ENCODE measurements at regions not wholly inside any gene's neighbourhood (a gene's known extent, or its start where the extent isn't known, plus 50 kb on each side); places are given as distances from the start of the nearest gene placed in this dataset.

DNA sequence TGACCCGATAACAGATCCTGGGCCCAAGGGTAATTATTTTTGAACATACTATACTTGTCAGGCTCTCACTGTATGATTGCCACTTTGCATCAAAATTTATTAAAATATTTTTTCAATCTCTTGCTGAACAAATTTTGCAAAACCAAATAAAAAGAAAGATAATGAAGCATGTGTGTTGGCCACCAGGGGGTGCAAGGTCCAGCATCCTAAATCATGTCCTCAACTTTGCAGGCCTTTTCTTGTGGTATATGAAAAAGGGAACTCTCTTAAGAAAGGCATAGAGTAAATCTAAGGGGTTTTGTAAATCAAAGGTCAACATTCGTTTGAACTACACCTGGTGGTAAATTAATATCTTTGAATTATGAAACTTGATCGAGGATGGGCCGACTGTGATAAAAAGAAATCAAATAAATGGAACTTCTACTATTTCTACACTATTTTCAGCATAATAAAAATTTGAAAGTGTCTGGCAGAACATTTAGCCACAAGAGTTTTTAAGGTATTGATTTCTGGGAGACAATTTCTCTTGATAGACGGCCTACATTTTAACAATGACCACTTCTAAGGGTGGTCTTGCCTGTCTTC is 676.5 kb downstream of the DMRTA1 start:
- peak in 2 of 3 donors; percentile 9 to 43 for DNase-seq (ENCODE audit: low read depth in 2 of 3, low spot score in 2 of 3)

DNA sequence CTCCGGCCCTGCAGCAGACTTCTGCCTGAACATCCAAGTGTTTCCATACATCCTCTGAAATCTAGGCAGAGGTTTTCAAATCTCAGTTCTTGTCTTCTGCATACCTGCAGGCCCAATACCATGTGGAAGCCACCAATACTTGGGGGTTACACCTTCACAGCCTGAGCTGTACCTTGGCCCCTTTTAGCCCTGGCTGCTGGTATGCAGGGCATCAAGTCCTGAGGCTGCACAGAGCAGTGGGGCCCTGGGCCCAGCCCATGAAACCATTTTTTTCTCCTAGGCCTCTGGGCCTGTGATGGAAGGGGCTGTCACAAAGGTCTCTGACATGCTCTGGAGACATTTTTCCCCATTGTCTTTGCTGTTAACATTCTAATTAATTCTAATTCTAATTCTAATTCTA is 680.6 kb downstream of the ELAVL2 start:
- no peak for DNase-seq (ENCODE audit: low read depth in 2 of 3, low spot score in 2 of 3)

DNA sequence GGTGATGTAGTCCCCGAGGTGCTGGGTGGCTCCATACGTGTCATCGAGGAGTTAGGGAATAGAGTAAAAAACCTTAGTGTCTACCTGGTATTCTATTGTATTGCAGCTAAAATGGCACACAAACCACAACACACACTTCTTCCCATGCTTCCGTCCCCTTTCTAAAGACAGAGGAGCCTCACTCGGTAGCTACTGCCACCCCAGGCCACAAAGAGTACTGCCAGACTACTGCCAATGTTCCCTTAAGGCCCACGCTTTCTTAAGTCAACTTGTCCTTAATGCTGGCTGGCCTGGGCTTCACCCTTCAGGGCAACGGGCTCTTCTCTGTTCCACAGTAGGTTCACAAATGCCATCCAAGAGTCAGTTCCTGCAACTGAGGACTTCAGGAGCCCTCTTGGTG is 673.0 kb downstream of the ELAVL2 start:
- no peak for DNase-seq (ENCODE audit: low read depth in 2 of 3, low spot score in 2 of 3)

DNA sequence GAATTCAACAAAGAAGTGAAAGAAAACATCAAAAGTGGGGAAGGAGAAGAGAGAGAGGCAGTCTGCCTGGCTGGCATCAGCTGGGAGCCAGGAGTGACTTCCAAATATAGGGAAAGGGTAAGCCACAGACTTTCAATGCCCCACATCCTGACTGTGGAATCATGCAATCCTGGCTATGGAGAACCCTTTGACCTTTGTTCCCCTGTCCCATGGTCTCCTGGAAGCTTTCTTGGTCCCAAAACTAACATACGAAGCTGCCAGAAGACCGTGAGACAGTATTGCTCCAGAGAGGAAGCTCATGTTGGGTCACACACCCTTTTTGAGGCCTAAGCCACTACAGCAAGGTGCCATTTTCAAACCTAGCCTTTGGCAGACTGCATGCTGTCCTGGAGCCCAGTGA is 665.5 kb downstream of the ELAVL2 start:
- DNase-seq (ENCODE audit: low read depth in 2 of 3, low spot score in 2 of 3) = no peak

DNA sequence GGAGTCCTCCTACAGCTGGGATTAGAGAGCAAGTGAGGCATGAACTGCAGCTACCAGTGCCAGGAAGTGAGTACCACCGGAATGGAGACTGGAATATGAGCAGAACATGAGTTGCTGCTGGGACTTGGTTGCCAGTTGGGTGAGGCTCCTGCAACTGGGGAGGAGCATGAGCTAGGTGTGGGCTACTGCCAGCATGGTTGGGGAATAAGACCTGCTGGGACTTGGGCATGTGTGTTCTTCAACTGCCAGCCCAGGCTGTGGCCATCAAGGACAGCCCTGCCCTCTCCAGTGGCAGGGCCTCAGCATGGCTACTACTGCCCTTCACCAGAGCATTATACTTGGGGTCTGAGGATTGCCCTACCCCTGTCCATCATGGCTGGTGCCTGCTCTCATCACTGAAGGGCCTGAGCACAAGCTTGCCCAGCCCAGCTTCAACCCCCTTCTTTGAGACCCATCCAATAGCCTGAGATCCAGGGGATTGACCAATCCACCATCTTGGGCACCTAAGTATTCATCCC is 665.0 kb downstream of the ELAVL2 start:
- no peak for DNase-seq (ENCODE audit: low read depth in 2 of 3, low spot score in 2 of 3)

DNA sequence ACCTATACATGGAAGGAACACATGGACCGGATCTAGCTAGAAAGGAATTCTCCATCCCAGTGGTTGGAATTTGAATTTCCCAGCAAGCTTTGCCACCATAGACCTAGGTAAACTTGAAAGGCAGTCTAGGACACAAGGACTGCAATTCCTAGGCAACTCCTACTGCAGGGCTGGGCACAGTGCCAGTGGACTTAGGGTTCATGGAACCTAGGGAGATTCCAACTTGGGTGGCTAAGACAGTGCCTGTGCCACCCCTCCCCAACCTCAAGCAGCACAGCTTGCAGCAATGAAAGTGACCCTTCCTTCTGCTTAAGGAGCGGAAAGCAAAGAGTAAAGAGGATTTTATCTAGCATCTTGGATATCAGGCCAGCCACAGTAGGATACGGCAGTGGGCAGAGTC is 663.3 kb downstream of the ELAVL2 start:
- DNase-seq (ENCODE audit: low read depth in 2 of 3, low spot score in 2 of 3) = no peak

DNA sequence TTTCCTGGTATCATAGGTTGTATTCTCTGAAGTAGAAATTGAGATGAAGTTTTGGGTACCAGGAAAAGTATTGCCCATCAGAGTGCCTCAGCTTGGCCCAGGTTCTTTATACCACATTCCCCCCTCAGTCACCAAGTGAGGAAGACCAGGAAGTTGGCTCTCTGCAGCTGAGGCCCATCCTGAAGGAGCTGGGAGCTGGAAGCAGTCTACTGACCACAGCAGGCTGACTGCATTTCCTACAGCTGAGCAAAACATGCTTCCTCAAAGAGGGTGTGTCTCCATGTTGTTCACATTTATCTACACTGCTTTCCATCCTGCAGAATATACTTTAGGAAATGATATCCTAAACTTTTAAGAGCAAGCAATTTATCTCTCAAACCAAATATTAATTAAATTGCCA is 654.6 kb downstream of the ELAVL2 start:
- no peak for DNase-seq (ENCODE audit: low read depth in 2 of 3, low spot score in 2 of 3)

DNA sequence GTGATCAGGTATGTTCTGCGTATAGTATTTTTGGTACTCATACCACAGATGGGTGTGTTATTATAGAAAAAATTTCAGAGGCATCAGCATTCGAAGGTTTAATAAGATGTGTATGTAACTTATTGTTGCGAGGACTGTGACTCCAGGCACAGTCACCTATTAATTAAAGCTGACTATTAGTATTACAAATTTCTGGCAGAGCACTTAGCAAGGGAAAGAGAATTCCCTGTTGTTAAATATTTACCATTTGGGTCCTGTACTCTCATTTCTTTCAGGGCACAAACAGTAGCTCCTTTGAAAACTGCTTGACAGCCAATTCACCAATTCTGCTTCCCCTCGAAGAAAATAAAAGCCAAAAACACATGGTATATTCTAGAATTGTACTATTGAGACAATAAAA is 653.8 kb downstream of the ELAVL2 start:
- DNase-seq (ENCODE audit: low read depth in 2 of 3, low spot score in 2 of 3) = no peak

DNA sequence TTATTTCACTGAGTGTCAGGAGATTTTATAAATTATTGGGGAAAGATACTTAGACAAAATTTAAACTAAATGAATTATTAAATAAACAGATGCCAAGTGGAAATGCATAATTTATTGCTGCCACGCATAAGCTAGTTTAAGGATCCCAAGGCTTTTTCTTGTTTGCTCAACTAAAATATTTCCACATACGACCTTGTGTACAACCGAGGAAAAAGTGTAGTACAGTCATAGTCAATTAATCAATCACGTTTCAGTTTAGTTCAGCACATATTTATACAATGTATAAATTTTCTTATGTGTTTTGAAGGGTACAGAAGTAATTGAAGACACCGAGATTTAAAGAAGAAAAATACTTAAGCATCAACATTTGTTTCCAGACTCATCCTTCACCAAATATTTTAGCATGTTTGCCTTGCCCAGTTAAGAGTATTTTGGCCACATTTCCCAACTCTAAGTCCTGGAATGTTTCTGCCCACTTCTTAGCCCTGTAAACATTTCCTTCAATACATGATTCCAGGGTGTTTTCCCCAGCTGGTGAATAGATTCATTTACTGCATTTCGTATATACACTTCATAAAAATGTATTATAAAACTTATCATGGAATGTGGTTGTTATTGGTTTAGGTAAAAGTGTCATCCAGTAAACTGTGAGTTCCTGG is 652.9 kb downstream of the ELAVL2 start:
- no peak for DNase-seq (ENCODE audit: low read depth in 2 of 3, low spot score in 2 of 3)

DNA sequence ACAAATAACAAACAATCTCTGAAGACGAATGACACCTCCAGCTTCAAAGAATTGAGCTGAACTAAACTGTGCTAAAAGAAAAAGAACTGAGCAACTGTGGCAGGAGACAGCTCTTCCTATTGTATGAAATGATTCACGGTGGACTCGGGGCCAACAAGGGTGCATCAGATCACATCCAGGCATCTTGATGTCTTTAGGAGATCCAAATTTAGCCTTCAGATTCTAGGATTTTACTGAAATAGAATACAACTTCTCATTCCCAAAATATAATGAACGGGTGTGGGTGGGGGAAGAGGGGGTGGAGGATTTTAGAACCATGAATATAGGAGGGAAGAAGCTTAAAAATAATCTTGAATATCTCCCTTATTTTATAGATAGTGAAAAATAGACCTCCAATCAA is 631.8 kb downstream of the ELAVL2 start:
- no peak for DNase-seq (ENCODE audit: low read depth in 2 of 3, low spot score in 2 of 3)

DNA sequence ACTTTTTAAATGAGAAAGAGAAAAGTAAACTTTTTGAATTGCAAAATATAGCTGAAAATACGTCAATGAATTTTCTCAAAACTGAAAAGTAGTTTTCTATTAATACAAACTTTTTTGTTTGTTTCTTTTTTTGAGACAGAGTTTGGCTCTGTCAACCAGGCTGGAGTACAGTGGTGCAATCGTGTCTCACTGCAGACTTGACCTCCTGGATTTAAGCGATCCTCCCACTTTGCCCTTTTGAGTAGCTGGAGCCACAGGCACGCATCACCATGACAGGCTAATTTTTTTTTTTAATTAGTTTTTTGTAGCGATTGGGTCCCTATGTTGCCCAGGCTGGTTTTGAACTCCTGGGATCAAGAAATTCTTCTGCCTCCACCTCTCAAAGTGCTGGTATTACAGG is 610.4 kb downstream of the ELAVL2 start:
- no peak for DNase-seq (ENCODE audit: low read depth in 2 of 3, low spot score in 2 of 3)

DNA sequence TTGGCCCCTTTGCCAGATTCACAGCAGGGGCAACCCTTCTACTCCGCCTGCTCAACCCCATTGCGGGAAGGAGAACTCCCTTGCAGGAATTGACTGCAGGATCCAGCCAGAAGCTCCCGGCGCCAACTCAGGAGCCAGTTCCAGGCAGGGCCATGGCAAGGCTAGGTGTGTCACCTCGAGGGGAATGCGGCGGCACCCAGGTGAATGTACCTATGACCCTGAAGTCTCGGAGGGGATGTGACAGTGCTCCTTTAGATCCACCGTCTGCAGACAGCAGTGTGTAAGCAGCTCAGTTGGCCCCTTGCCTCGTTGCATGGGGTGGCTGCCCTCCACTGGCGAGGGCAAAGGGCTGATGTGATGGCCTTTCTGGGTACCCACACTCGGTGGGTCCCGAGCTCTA is 606.6 kb downstream of the ELAVL2 start:
- DNase-seq (ENCODE audit: low read depth in 2 of 3, low spot score in 2 of 3) = no peak

DNA sequence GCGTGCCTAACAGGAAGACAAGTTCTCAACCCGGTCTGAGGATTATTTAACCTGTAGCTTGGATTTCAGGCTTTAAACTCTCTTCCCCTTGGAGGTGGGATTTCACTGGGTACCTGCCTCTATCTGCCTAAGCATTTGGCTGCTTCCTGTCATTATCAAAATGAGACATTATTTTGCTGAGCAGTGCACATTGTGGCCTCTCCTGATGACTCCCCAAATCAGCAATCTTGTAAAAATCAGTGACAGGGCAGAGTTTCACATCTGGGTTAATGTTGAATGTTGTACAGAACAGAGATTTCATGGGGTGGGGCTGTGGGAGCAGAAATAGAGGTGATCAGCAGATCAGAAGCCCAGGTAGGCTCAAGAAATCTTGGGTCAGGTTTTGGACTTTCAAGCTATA is 605.9 kb downstream of the ELAVL2 start:
- DNase-seq (ENCODE audit: low read depth in 2 of 3, low spot score in 2 of 3) = no peak

DNA sequence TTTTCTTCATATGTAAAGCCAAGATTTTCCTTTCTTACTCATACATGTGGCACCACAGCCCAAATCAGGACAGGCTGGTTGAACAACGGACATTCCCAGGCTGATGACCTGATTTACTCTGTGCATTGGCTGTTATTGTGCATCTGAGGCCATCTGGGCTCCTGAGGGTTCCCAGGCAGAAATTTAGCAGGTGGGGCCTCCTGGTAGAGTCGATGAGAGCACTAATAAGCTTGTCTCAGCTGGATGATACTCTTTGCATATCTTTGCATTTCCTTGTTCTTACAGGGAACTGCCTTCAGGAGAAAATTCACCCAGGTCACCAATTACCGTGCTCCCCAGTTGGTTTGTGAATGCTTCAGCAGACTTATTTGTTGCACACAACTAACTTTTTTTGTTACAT is 605.1 kb downstream of the ELAVL2 start:
- DNase-seq (ENCODE audit: low read depth in 2 of 3, low spot score in 2 of 3) = no peak

DNA sequence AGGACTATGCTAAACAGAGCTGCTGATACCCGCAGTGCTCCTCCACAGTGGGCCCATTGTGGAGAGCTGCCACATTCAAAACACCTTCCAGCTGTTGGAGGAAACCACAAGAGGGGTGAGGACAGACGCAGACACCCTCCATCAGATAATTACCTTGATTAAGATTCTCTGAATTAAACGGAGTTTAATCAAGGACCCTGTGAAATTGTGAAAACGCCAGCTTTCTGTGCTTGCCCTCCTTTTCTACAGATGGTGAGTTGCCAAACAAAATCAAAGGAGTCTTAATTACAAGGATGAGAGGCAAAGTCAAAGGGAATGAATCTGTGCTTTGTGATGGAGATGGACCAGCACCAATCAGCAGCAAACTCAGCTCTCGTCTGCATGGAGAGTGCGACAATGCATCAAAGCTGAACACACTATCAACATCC is 596.1 kb downstream of the ELAVL2 start:
- DNase-seq (ENCODE audit: low read depth in 2 of 3, low spot score in 2 of 3) = no peak

DNA sequence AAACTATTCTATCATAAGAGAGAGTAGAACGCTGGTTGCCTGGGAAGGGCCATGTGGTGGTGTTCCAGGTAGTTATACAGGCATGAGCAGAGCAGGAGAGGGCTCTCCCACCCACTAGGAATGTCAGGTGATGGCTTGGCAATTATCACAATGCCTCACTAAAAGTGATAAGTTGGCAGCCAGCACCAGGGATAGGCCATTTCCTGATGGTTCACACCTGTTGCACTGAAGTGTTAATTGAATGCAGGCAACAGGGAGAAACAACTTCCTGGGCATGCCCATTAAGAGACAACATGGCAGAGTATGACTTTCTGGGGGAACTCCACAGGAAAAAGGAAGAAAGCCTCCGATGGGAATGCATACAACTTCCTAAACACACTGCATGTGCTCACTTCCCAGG is 593.2 kb downstream of the ELAVL2 start:
- DNase-seq (ENCODE audit: low read depth in 2 of 3, low spot score in 2 of 3) = no peak

DNA sequence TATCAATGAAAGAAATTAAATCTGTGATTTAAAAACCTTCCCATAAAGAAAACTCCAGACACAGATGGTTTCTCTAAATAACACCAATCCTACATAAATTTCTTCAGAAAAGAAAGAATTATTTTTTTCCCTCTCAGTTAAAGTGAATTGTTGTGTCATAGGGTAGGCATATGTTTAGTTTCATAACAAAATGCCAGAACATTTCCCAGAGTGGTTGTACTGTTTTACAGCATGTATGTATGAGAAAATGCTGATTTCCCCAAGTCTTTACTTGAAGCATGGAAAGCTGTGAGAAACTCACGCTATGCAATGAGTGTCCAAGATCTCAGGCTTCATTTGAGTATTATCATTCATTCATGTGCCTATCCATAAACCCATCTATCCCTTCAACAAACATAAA is 582.5 kb downstream of the ELAVL2 start:
- no peak for DNase-seq (ENCODE audit: low read depth in 2 of 3, low spot score in 2 of 3)

DNA sequence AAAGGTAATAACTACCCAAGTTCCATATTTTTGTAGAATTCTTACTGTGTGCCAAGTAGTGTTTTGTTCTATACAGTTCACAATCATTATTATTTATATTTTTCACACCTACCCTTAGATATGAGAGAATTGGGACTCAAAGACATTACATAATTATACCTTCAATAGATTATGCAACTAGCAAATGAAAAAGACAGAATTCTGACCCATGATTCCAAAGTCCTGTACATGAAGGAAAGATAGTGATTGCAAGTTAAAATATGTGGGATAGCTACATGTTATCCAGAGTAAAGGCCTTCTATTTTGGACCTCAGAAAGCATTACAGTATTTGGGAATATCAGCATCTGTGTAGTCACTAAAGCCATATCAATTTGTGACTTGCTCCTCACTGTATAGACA is 581.0 kb downstream of the ELAVL2 start:
- no peak for DNase-seq (ENCODE audit: low read depth in 2 of 3, low spot score in 2 of 3)

DNA sequence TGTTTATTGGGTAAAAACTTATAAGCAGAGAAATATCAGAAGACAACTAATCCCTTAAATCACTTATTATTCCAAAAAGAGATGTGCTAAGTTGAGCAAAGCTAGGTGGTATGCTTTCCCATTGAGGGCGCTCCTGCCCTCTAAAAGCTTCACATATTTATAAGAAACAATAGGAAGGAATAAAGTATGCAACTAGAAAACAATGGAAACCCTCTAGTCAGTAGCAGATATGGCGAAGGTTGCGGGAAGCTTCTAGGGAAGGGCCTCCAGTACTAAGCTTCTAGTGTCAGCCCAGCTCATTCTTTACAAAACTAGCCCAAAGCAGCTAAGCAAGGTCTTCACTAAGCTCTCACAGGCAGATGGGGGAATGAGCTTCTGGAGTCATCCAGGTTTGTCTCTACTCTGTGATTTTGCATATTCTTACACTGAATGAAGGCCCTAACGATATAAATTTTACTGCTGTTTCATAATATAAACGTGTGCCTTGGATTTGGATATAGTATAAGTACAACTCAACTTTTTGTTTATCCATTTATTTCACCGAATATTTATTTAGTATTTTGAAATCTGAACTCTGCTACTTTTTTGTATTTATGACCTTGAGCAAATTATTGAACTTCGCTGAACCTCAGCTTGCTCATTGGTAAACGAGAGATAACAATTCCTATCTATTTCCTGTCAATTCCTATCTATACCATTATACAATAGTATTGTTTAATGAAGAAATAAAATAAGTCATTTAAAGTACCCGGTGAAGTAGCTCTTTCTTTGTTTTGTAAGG is 571.4 kb downstream of the ELAVL2 start:
- DNase-seq (ENCODE audit: low read depth in 2 of 3, low spot score in 2 of 3) = no peak

DNA sequence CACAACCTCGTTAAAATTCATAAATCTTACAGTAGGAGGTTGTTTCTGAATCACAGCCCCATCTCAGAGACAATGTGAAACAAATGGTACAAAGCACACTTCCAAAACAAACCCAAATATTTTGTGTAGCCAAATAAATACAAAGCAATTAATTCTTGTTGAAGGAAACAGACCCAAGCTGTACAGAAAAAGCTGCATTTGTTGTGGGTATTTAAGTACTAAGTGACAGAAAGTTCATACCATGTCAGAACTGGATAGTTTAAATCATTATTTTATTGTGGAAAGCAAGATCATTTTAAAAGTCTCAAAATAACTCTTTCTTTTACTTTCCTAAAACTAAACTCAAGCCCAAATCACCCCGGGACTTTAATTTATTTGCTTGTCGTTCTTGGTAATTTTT is 570.7 kb downstream of the ELAVL2 start:
- no peak for DNase-seq (ENCODE audit: low read depth in 2 of 3, low spot score in 2 of 3)

DNA sequence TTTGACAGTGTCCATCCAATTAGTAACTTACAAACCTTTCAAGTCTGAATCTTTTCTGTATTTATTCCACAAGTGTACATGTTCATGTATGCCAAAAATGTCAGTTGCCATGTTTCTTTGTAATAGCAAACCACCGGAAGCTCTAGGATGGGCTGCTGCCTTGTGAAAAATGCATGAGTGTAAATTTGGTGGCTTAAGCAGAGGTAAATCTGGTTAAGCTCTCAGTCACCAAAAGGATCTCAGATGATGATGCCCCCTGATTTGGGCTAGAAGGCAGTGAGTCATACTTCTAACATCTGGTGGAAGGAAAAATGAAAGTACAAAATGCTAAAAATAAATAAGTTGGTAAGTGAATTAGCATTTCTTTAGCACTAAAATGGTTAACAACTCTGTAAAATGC is 567.5 kb downstream of the ELAVL2 start:
- no peak for DNase-seq (ENCODE audit: low read depth in 2 of 3, low spot score in 2 of 3)

DNA sequence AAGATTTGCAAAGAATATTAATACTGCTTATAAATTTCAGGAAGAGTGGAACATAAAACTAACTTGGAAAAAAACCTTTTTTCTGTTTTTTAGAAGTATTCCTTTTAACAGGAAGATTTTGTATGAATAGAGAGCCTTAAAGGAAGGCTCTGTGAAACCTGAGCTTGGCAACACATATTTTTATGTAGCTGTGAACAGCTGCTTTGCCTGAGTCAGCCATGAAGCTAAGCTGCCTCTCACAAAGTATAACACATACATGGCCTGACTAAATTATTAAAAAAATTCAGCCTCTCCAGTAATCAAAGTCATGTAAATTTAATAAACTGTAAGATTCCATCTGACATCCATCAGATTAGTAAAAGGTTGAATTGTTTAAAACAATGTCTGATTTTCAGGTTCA is 547.5 kb downstream of the ELAVL2 start:
- no peak for DNase-seq (ENCODE audit: low read depth in 2 of 3, low spot score in 2 of 3)
